ENCODE measurements at regions not wholly inside any gene's neighbourhood (a gene's known extent, or its start where the extent isn't known, plus 50 kb on each side); places are given as distances from the start of the nearest gene placed in this dataset.
"Not testable (repeated sequence)": the region's sequence is repeated elsewhere in the genome, so short reads cannot be mapped to it uniquely, and the experiment has no call there.

GRCh38 chr5:125411071-125411743 is 664.8 kb upstream of the ZNF608 start:
- DNase-seq (ENCODE audit: low read depth in 2 of 2), result peak; percentile 73 to 76

- peak; percentile 37 to 42 for DNase-seq (ENCODE audit: low read depth in 2 of 2)
Observed at GRCh38 chr5:125411744-125412560, 665.5 kb upstream of the ZNF608 start.

- DNase-seq (ENCODE audit: low read depth in 2 of 2), result peak; percentile 93 to 96
Observed at GRCh38 chr5:125412561-125413495, 666.4 kb upstream of the ZNF608 start.

- no peak for DNase-seq (ENCODE audit: low read depth in 2 of 2)
Observed at GRCh38 chr5:125413496-125414274, 667.2 kb upstream of the ZNF608 start.

- no peak for DNase-seq (ENCODE audit: low read depth in 2 of 2)
Observed at GRCh38 chr5:125415126-125415525, 668.7 kb upstream of the ZNF608 start.

GRCh38 chr5:125416055-125416454 is 669.6 kb upstream of the ZNF608 start:
- no peak for DNase-seq (ENCODE audit: low read depth in 2 of 2)

GRCh38 chr5:125421006-125421405 is 674.6 kb upstream of the ZNF608 start:
- no peak for DNase-seq (ENCODE audit: low read depth in 2 of 2)

GRCh38 chr5:125422342-125422741 is 675.9 kb upstream of the ZNF608 start:
- DNase-seq (ENCODE audit: low read depth in 2 of 2), result no peak

- no peak for DNase-seq (ENCODE audit: low read depth in 2 of 2)
Observed at GRCh38 chr5:125424402-125425141, 678.1 kb upstream of the ZNF608 start.

- DNase-seq (ENCODE audit: low read depth in 2 of 2), result no peak
Observed at GRCh38 chr5:125429498-125429897, 683.1 kb upstream of the ZNF608 start.

- DNase-seq (ENCODE audit: low read depth in 2 of 2), result no peak
Observed at GRCh38 chr5:125433457-125433856, 687.0 kb upstream of the ZNF608 start.

- DNase-seq (ENCODE audit: low read depth in 2 of 2), result no peak
Observed at GRCh38 chr5:125439243-125439642, 692.8 kb upstream of the ZNF608 start.

- no peak for DNase-seq (ENCODE audit: low read depth in 2 of 2)
Observed at GRCh38 chr5:125440905-125441304, 694.5 kb upstream of the ZNF608 start.

- DNase-seq (ENCODE audit: low read depth in 2 of 2), result no peak
Observed at GRCh38 chr5:125446986-125447385, 700.5 kb upstream of the ZNF608 start.

GRCh38 chr5:125450771-125451170 is 704.3 kb upstream of the ZNF608 start:
- DNase-seq (ENCODE audit: low read depth in 2 of 2), result no peak

GRCh38 chr5:125451622-125452021 is 705.2 kb upstream of the ZNF608 start:
- no peak for DNase-seq (ENCODE audit: low read depth in 2 of 2)

- no peak for DNase-seq (ENCODE audit: low read depth in 2 of 2)
Observed at GRCh38 chr5:125452991-125453390, 706.6 kb upstream of the ZNF608 start.

GRCh38 chr5:125455041-125455440 is 708.6 kb upstream of the ZNF608 start:
- DNase-seq (ENCODE audit: low read depth in 2 of 2), result no peak

- not testable (repeated sequence) for DNase-seq (ENCODE audit: low read depth in 2 of 2)
Observed at GRCh38 chr5:125456005-125456404, 709.6 kb upstream of the ZNF608 start.

- no peak for DNase-seq (ENCODE audit: low read depth in 2 of 2)
Observed at GRCh38 chr5:125457617-125458016, 711.2 kb upstream of the ZNF608 start.
